Cerebellar nuclear complex (tissue), 1 donor: ENCODE measurements at regions not wholly inside any gene's neighbourhood (a gene's known extent, or its start where the extent isn't known, plus 50 kb on each side); places are given as distances from the start of the nearest gene placed in this dataset.

ENCODE experiments used
- DNase-seq, 2 experiments: peaks; one replicate each; lab custom pipeline; 2025; lab: John Stamatoyannopoulos, UW

- DNase-seq, result no peak
These were observed 220.9 kb upstream of the CDC14C start for GRCh38 chr7:48703466-48703865.

DNA sequence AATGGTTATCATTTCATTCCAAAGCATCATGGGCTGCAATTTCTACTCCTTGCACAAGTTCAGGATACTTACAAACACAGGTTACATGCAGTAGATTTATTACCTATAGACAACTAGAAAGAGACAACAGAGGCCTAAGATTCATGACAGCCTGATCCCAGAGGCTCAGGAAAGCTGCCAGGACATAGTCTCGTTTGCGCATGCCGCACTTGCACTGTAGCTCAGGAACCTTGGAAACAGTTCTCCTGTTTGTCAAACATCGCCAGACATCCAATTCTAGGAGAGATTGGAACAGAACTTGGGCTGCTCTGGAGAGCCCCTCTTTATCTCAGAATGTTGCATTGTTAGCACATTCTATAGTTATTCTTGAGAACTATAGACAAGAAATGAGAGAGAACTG lies 216.2 kb upstream of the CDC14C start:
- DNase-seq, result no peak

DNA sequence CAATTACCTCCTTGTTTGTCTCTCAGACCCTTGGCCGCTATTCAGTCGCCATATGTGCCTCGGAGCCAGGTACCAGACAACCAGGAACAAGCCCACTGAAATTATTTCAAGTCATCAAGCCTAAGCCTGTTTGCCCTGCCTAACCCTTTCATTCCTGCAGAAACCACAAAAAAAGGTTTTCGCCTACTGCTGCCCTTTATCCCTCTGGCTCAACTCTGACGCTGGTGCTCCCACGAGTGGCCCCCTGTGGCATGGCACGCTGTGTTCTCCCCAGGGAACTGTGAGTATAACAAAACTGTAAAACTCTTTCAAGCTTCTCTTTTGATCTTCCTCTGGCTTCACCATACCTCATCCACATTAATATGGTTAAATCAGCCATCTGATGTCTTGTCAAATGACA lies 215.7 kb upstream of the CDC14C start:
- DNase-seq, result no peak

- no peak for DNase-seq
These were observed 213.4 kb upstream of the CDC14C start for GRCh38 chr7:48710995-48711394.

DNA sequence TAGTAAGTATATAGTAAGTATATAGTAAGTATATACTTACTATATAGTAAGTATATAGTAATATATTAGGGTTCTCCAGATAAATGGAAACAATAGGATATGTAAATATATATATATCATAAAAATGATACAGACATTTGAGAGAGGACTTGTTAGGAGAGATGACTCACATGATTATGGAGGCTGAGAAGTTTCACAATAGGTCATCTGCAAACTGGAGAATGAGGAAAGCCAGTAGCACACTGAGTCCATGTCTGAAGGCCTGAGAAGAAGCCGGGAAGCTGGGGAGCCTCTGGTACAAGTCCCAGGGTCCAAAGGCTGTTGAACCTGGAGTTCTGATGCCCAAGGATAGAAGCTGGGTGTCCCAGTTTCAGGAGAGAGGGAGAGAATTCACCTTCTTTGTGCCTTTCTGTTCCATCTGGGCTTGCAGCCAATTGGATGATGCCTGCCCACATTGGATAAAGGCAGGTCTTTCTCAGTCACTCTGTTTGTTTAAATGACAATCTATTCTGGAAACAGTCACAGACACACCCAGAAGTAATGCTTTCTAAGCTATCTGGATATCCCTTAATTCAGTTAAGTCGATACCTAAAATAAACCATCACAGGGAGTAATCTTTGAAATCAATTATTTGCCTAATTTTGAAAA lies 205.5 kb upstream of the CDC14C start:
- no peak for DNase-seq

DNA sequence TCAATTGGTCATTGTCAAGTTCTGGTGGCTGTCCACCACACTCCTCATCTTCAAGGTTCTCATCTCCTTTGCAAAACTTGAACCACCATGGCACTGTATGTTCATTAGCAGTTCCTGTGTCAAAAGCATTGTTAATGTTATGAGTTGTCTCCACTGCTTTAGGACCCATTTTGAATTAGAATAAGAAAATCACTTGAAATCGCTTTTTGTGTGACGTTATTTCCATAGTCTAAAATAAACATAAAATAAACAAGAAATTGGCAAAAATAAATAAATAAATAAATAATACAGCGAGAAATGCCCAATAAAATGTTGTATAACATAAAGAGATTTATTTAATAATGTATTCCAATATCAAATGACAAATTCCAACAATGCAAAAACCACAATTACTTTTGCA lies 195.5 kb upstream of the CDC14C start:
- no peak for DNase-seq

DNA sequence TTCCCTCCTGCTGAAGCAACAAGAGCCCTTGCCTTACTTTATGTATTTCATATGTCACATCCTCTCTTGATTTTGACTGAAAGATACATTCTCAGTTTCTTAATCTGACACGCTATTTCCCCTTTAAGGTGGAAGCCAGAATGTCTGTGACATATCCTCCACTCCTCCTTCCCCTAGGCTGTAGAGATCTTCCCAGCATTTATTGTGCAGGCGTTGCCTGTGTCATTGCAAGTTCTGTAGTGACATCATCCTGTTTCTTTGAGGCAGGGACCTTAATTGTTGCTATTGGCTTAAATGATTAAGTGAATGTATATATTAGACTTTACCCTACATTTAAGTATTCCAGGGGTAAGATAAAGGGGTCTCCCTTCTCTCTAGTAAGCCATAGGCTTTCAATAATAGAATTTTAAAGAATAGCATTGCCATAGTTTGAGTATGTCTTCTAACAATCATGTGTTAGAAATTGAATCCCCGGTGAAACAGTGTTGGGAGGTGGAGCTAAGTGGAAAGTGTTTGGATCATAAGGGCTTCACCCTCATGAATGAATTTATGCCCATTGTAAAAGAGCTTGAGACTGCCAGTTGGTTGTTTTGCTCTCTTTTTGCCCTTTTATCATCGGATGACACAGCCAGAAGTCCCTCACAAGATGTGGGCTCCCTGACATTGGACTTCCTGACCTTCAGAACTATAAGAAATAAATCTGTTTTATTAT lies 189.5 kb upstream of the CDC14C start:
- DNase-seq, result no peak

- DNase-seq, result no peak
These were observed 182.8 kb upstream of the CDC14C start for GRCh38 chr7:48741545-48741944.

GRCh38 chr7:48742079-48742798 lies 182.1 kb upstream of the CDC14C start:
- no peak for DNase-seq

- no peak for DNase-seq
These were observed 176.1 kb upstream of the CDC14C start for GRCh38 chr7:48748081-48748833.

GRCh38 chr7:48755061-48755555 lies 169.2 kb upstream of the CDC14C start:
- DNase-seq, result no peak

DNA sequence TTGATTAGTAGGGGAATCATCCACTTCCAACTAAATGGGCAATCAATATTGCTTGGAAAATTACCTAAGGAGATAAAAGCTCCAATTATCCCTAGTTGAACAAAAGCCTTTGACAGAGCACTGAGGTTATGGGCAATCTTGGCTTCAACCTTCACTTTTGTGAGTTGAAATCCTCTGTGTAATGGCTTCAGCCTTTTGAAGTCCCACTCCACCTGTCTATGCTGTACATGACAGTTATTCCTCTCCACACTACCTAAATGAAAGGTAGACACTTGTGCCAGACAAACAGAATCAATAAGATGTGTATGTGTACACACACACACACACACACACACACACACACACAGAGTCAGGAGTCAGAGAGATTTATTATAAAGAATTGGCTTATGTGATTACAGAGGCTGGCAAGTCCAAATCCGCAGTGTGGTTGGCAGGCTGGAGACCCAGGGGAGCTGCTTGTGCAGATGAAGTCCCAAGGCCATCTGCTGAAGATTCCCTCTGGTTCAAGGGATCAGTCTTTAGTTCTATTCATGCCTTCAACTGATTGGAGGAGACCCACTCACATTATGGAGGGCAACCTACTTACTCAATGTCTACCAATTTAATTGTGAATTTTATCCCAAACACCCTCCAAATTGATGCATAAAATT lies 164.8 kb upstream of the CDC14C start:
- DNase-seq, result no peak

DNA sequence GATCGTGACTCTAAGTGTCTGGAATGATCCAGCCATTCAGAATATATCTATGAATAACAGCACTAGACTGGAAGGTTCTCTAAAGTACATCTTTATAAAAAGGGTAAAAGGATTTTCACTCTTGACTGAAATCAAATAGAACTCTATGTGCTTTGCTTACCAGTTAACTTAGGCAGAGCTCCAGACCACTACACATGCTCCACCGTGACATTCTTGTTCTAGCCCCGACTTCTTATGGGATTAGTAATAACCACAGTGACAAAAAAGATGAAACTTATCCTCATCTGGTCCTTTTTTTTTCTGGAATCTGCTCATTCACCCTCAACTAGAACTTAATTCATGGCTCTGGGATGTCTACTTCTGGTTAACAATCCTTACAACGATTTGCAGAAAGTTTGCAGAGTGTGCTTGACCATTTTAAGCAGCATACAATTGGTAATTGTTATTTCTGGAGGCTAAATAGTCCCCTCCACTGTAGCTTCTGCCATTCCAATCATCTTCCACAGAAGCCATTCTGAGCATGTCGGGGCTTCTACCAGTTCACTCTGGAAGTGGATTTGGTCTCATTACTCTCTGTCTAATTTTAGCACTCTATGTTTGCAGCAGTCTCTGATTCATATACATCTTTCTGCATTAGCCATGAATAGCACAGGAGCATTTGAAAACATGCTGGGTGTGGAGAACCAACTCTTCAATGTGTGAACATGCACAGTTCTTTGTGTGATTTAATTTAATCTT lies 163.7 kb upstream of the CDC14C start:
- DNase-seq, result no peak

GRCh38 chr7:48780862-48781261 lies 143.5 kb upstream of the CDC14C start:
- DNase-seq, result no peak

GRCh38 chr7:48781752-48782151 lies 142.6 kb upstream of the CDC14C start:
- no peak for DNase-seq

GRCh38 chr7:48782511-48782910 lies 141.8 kb upstream of the CDC14C start:
- DNase-seq, result no peak

DNA sequence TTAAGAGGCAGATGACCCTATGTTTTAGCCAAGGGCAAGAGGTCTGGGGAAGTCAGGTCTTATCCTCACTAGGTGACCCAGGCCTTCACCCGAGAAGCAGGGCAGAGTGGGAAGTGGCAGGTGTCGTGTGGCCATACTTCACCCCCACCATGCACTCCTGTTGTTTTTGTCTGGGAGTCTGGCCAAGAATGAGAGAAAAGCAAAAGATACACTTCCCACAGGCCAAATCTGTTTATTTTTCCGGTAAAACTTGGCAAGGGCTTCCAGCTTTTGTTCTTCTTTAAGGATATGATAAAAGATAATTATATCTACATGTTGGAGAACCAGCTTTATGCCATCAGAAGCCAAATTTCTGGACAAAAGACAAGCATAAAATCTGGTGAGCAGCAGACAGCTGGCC lies 137.4 kb upstream of the CDC14C start:
- no peak for DNase-seq

DNA sequence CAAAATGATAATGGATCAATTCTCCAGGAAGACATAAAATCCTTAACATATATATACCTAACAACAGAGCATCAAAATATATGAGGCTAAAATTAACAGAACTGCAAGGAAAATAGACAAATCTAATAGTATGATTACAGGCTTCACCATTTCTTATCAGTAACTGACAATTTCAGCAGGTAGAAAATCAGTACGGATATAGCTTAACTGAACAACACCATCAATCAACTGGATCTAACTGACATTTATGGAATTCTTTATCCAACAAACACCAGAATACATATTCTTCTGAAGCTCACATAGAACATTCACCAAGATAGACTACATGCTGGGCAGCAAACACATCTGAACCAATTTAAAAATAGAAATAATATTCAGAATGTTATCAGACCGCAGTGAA lies 121.1 kb upstream of the CDC14C start:
- no peak for DNase-seq

GRCh38 chr7:48806731-48807130 lies 117.6 kb upstream of the CDC14C start:
- DNase-seq, result no peak

DNA sequence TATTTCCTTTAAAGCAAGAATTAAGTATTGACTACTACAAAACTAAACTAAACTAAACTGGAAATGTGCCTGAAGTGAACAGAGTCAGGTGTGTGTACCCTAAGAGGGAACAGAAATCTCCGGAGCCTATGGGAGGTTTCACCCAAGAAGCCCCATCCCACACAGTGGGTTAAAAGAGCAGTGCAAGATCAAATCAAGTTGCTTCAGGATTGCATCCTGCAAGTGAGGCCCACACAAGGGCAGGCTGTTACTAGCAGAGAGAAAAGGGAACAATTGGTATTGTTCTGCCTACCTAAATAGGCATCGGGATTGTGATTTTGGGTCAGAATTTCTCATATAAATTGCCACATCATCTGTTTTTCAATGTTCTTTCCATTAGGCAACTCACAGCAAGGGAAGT lies 113.3 kb upstream of the CDC14C start:
- no peak for DNase-seq

DNA sequence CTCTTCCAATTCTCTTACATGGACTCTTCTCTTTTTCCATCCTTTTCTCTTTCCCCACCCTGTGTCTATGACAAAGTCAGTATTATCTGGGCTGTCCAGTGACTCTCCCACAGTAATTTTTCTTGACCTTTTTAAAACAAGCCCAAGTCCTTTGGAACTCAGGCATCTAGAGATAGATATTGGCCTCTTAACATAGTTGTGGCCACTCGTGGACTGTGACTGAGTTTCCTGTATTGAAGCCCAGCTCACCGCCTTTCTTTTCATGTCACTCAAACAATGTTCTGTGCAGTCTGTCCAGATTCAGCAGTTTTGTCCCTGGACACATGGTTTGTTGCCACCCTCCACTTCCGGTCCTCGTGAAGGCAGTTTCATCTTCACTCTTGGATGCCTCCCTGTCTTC lies 110.9 kb upstream of the CDC14C start:
- no peak for DNase-seq
